CD4-positive, alpha-beta T cell (primary cell): ENCODE measurements at regions not wholly inside any gene's neighbourhood (a gene's known extent, or its start where the extent isn't known, plus 50 kb on each side); places are given as distances from the start of the nearest gene placed in this dataset.

Source experiments
- ATAC-seq: fragments of 200-7000 bp; cut with Tn5 transposase; one replicate; pipeline ENCODE4 v1.10.0; 2022; ENCODE audit warnings: mild to moderate bottlenecking; ENCODE audit not compliant: poor library complexity
- CTCF ChIA-PET: fragments of 350-600 bp; sonication (Branson Sonifier 250); formaldehyde crosslinking; loops from one replicate; lab custom pipeline; 2021; ENCODE audit warnings: antibody characterized with exemption, inconsistent platforms; lab: Charles Lee
- POLR2A ChIA-PET: fragments of 350-600 bp; sonication (Branson Sonifier 250); formaldehyde crosslinking; loops from one replicate; lab custom pipeline; 2021; ENCODE audit warnings: antibody characterized with exemption, inconsistent platforms; lab: Charles Lee
- DNase-seq, 14 experiments: peaks; one replicate each; pipeline ENCODE4 v3.0.0-alpha.2; 2013 to 2020; ENCODE audit warnings: mixed read lengths in 2 of 14
- H3K27ac ChIP-seq, 2 donors: one replicate each; pipeline versions ENCODE4 v1.5.1 to v1.7.0; 2013; ENCODE audit warnings: low read length in 2 of 2, low read depth in 1 of 2, mild to moderate bottlenecking in 1 of 2
- H3K27me3 ChIP-seq, 2 experiments: 1 replicate in 1 of 2; 2 replicates in 1 of 2; pipeline versions ENCODE4 v1.6.1 to v1.7.0; 2013; ENCODE audit warnings: low read length in 2 of 2, control low read depth in 1 of 2, mild to moderate bottlenecking in 1 of 2, moderate library complexity in 1 of 2; ENCODE audit not compliant: insufficient read depth in 2 of 2, control insufficient read depth in 1 of 2
- H3K36me3 ChIP-seq: one replicate; pipeline ENCODE4 v1.6.1; 2013; ENCODE audit warnings: low read length, control low read depth; ENCODE audit not compliant: insufficient read depth
- H3K4me1 ChIP-seq: one replicate; pipeline ENCODE4 v1.6.1; 2013; ENCODE audit warnings: low read length, control low read depth; ENCODE audit not compliant: insufficient read depth
- H3K4me3 ChIP-seq: one replicate; pipeline ENCODE4 v1.5.1; 2013; ENCODE audit warnings: mild to moderate bottlenecking, low read length, moderate library complexity
- H3K9me3 ChIP-seq, 2 experiments: 1 replicate in 1 of 2; 2 replicates in 1 of 2; pipeline versions ENCODE4 v1.6.1 to v1.7.0; 2013; ENCODE audit warnings: low read length in 2 of 2, mild to moderate bottlenecking in 2 of 2, control low read depth in 1 of 2, moderate library complexity in 1 of 2; ENCODE audit not compliant: control insufficient read depth in 1 of 2, insufficient read depth in 1 of 2
- H3K27ac Mint-ChIP-seq: one replicate; pipeline ENCODE4 v1.8.0; 2020; ENCODE audit warnings: mixed read lengths
- H3K27me3 Mint-ChIP-seq: one replicate; pipeline ENCODE4 v1.8.0; 2021; ENCODE audit warnings: mixed read lengths
- H3K36me3 Mint-ChIP-seq: one replicate; pipeline ENCODE4 v1.8.0; 2021; ENCODE audit warnings: low read depth, mixed read lengths
- H3K4me1 Mint-ChIP-seq: one replicate; pipeline ENCODE4 v1.8.0; 2021; ENCODE audit warnings: low read depth, mixed read lengths
- H3K4me3 Mint-ChIP-seq: one replicate; pipeline ENCODE4 v1.8.0; 2020; ENCODE audit warnings: mild to moderate bottlenecking, mixed read lengths
- H3K9me3 Mint-ChIP-seq: one replicate; pipeline ENCODE4 v1.8.0; 2020; ENCODE audit warnings: mixed read lengths
- CTCF ChIP-seq: fragments of 200-600 bp; IDR thresholded peaks from one replicate; pipeline ENCODE4 v1.8.0; 2022; ENCODE audit warnings: antibody characterized with exemption, mild to moderate bottlenecking
- intact Hi-C, 2 experiments: fragments of 100-400 bp; cut with DNase I in 1 of 2; cut with micrococcal nuclease in 1 of 2; formaldehyde crosslinking; loops; one replicate each; pipeline versions ENCODE4 v1.15.1 to v1.9.0; 2023 to 2025; cut with DNase I, micrococcal nuclease

DNA sequence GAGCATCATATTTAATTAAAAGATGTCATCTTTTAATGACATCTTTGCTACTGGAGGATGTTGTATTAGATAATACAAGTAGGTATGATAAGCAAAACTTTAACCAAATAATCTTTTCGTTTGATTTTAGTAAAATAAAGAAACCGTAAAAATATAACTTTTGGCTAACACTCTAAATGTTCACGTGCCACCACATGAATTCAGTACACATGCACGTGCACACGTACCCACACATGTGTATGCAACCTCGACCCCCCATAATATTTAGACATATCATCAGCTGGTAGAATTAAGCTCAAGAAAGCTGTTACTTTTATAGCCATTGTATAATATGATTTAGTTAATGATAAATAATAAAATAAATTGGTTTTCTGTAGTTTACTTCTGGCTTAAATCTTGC lies 566.6 kb upstream of the FBXO33 start:
- TF ChIP-seq CTCF, result no peak
- Histone ChIP-seq H3K4me3 (no peak overlapping the region), H3K9me3 (peaks cover 0 to 4% of the 10 kb centered on the region in 2 experiments), H3K4me1 (no peaks in the 10 kb centered on the region), H3K36me3 (no peaks in the 10 kb centered on the region), H3K27ac (no peak overlapping the region), H3K27me3 (no peaks in the 10 kb centered on the region)
- Mint-ChIP-seq H3K27me3 (no peaks in the 10 kb centered on the region), H3K9me3 (no peaks in the 10 kb centered on the region), H3K27ac (no peak overlapping the region), H3K36me3 (no peaks in the 10 kb centered on the region), H3K4me3 (no peak overlapping the region), H3K4me1 (no peaks in the 10 kb centered on the region)
- DNase-seq (no peak), ATAC-seq (no peak)
- ChIA-PET CTCF (no interaction called here), POLR2A (no interaction called here)
- intact Hi-C loops, result no loop called here

- CTCF ChIA-PET, result no interaction called here
- Histone ChIP-seq H3K27me3 (no peaks in the 10 kb centered on the region), H3K36me3 (no peaks in the 10 kb centered on the region), H3K4me1 (no peaks in the 10 kb centered on the region), H3K9me3 (peaks cover 0 to 4% of the 10 kb centered on the region in 2 experiments), H3K27ac (no peak overlapping the region), H3K4me3 (no peak overlapping the region)
- no peaks in the 10 kb centered on the region for H3K9me3 Mint-ChIP-seq
- H3K4me3 Mint-ChIP-seq, result no peak overlapping the region
- POLR2A ChIA-PET, result no interaction called here
- H3K36me3 Mint-ChIP-seq, result no peaks in the 10 kb centered on the region
- intact Hi-C loops, result no loop called here
- H3K27ac Mint-ChIP-seq, result no peak overlapping the region
- no peak for DNase-seq
- TF ChIP-seq CTCF, result no peak
- ATAC-seq, result no peak
- no peaks in the 10 kb centered on the region for H3K27me3 Mint-ChIP-seq
- H3K4me1 Mint-ChIP-seq, result no peaks in the 10 kb centered on the region
Observed at GRCh38 chr14:39998114-39998513, 565.9 kb upstream of the FBXO33 start.

DNA sequence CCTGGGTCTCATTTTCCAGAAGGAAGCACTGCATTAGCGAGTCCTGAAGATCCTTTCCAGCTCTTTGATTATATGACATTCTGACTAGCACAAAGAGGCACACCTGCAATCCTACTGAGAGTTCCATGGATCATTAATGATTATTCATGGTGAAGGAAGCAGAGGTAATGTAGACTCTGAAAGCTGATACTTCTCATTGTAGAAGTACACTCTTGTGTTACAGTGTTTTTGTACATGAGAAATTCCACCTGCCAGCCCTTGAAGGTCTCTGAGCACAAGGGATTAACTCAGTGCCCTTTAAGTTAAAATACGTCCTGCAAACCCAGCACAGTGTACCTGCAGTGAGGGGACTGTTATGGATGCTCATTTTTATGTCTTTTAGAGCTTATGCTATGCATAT lies 558.8 kb upstream of the FBXO33 start:
- H3K36me3 Mint-ChIP-seq, result no peaks in the 10 kb centered on the region

More for the DNA sequence above, 558.8 kb upstream of the FBXO33 start:
- Histone ChIP-seq H3K36me3 (no peaks in the 10 kb centered on the region), H3K9me3 (no peaks in the 10 kb centered on the region), H3K4me3 (no peak overlapping the region), H3K4me1 (no peaks in the 10 kb centered on the region), H3K27ac (no peak overlapping the region), H3K27me3 (no peaks in the 10 kb centered on the region)
- H3K27ac Mint-ChIP-seq, result no peak overlapping the region
- H3K4me1 Mint-ChIP-seq, result no peaks in the 10 kb centered on the region
- TF ChIP-seq CTCF, result no peak
- H3K4me3 Mint-ChIP-seq, result no peak overlapping the region
- ChIA-PET CTCF (interaction anchor here (0.6 kb wide), 1 partner anchor 24 kb away, joined by 3 read pairs; no protein-coding TSS in a partner anchor), POLR2A (interaction anchor here (0.8 kb wide), 1 partner anchor 377 kb away, joined by 3 read pairs; no protein-coding TSS in a partner anchor)
- H3K27me3 Mint-ChIP-seq, result no peaks in the 10 kb centered on the region
- H3K9me3 Mint-ChIP-seq, result peaks cover 2% of the 10 kb centered on the region
- intact Hi-C loops, result no loop called here
- DNase-seq, result no peak
- ATAC-seq, result no peak
